Caco-2 (cell line): ENCODE measurements at regions not wholly inside any gene's neighbourhood (a gene's known extent, or its start where the extent isn't known, plus 50 kb on each side); places are given as distances from the start of the nearest gene placed in this dataset.
A peak's percentile ranks its signal among the peaks of the same experiment; 100 is the strongest.

Source experiments
- BruUV-seq: library from RNA; stranded (reverse); fragments of 400-500 nt; replicated peaks from 2 replicates; lab custom pipeline; 2021; lab: Mats Ljungman, UMichigan
- CTCF ChIA-PET: fragments of 300-600 bp; sonication (Branson Sonifier 250); formaldehyde crosslinking; loops from one replicate; lab custom pipeline; 2022; ENCODE audit warnings: antibody characterized with exemption; lab: Charles Lee
- POLR2A ChIA-PET: fragments of 300-600 bp; sonication (Branson Sonifier 250); formaldehyde crosslinking; loops from one replicate; lab custom pipeline; 2022; ENCODE audit warnings: antibody characterized with exemption; lab: Charles Lee
- DNase-seq, 2 experiments: peaks; one replicate each; pipeline versions ENCODE4 v3.0.0 to v3.0.0-alpha.2; 2020 to 2022
- H3K27me3 ChIP-seq: replicated peaks from 2 replicates; pipeline ENCODE4 v1.6.0; 2011; ENCODE audit warnings: low read length; ENCODE audit not compliant: control insufficient read depth, insufficient read depth
- H3K36me3 ChIP-seq: 2 replicates; pipeline ENCODE4 v1.5.1; 2011; ENCODE audit warnings: low read length; ENCODE audit not compliant: control insufficient read depth, insufficient read depth
- H3K4me1 ChIP-seq: fragments of 250-450 bp; sonication (Bioruptor Pico); 2 replicates; pipeline ENCODE4 v1.5.1; 2020; ENCODE audit warnings: mild to moderate bottlenecking
- H3K4me3 ChIP-seq: 2 replicates; pipeline ENCODE4 v1.5.1; 2011; ENCODE audit warnings: low read depth, mild to moderate bottlenecking, control low read depth, low read length
- H3K9me3 ChIP-seq: fragments of 250-450 bp; sonication (Bioruptor Pico); 2 replicates; pipeline ENCODE4 v1.5.1; 2020; ENCODE audit warnings: mild to moderate bottlenecking, moderate library complexity
- H3K27ac Mint-ChIP-seq: one replicate; pipeline ENCODE4 v1.8.0; 2022; ENCODE audit warnings: mixed read lengths; ENCODE audit not compliant: unreplicated experiment
- H3K27me3 Mint-ChIP-seq: one replicate; pipeline ENCODE4 v1.8.0; 2022; ENCODE audit warnings: mixed read lengths; ENCODE audit not compliant: insufficient read depth, unreplicated experiment
- H3K36me3 Mint-ChIP-seq: one replicate; pipeline ENCODE4 v1.8.0; 2022; ENCODE audit warnings: mild to moderate bottlenecking, mixed read lengths; ENCODE audit not compliant: insufficient read depth, unreplicated experiment
- H3K4me1 Mint-ChIP-seq: one replicate; pipeline ENCODE4 v1.8.0; 2022; ENCODE audit warnings: low read depth, mixed read lengths; ENCODE audit not compliant: unreplicated experiment
- H3K4me3 Mint-ChIP-seq: one replicate; pipeline ENCODE4 v1.8.0; 2022; ENCODE audit warnings: mild to moderate bottlenecking, moderate library complexity, mixed read lengths; ENCODE audit not compliant: unreplicated experiment
- H3K9me3 Mint-ChIP-seq: one replicate; pipeline ENCODE4 v1.8.0; 2022; ENCODE audit warnings: mixed read lengths; ENCODE audit not compliant: unreplicated experiment
- CTCF ChIP-seq, 2 experiments: fragments of 200-600 bp in 1 of 2; IDR thresholded peaks; 1 replicate in 1 of 2; 2 replicates in 1 of 2; pipeline versions ENCODE4 v1.5.1 to v1.8.0; 2011 to 2022; ENCODE audit warnings: antibody characterized with exemption in 1 of 2, control low read depth in 1 of 2, inconsistent platforms in 1 of 2, low read depth in 1 of 2, low read length in 1 of 2, mild to moderate bottlenecking in 1 of 2, moderate library complexity in 1 of 2; ENCODE audit not compliant: insufficient read depth in 1 of 2, severe bottlenecking in 1 of 2, unreplicated experiment in 1 of 2
- intact Hi-C: fragments of 100-400 bp; cut with micrococcal nuclease; formaldehyde crosslinking; loops from one replicate; pipeline ENCODE4 v1.10.0; 2022; ENCODE audit not compliant: unreplicated experiment

GRCh38 chr1:25061261-25061995 is 131.4 kb upstream of the RUNX3 start:
- POLR2A ChIA-PET, result no interaction called here
- no TSS peak for BruUV-seq
- H3K36me3 ChIP-seq, result no peaks in the 10 kb centered on the region
- no peak overlapping the region for H3K4me3 ChIP-seq
- Mint-ChIP-seq H3K4me3 (no peak overlapping the region), H3K9me3 (no peaks in the 10 kb centered on the region), H3K27ac (peak overlapping the region; percentile 10), H3K36me3 (no peaks in the 10 kb centered on the region), H3K4me1 (no peaks in the 10 kb centered on the region), H3K27me3 (no peaks in the 10 kb centered on the region)
- TF ChIP-seq CTCF (IDR thresholded peaks at IDR 0.05; ENCODE audit: insufficient read depth in 1 of 2, low read depth in 1 of 2, low read length in 1 of 2, severe bottlenecking in 1 of 2, unreplicated experiment in 1 of 2), result no peak
- no peaks in the 10 kb centered on the region for H3K4me1 ChIP-seq
- H3K27me3 ChIP-seq, result no peaks in the 10 kb centered on the region
- no peaks in the 10 kb centered on the region for H3K9me3 ChIP-seq
- intact Hi-C loops, result no loop called here
- no peak for DNase-seq
- CTCF ChIA-PET, result no interaction called here

GRCh38 chr1:25057188-25057587 is 127.1 kb upstream of the RUNX3 start:
- CTCF ChIA-PET, result no interaction called here
- H3K9me3 ChIP-seq, result no peaks in the 10 kb centered on the region
- H3K27me3 Mint-ChIP-seq, result peaks cover 15% of the 10 kb centered on the region
- H3K4me1 ChIP-seq, result no peaks in the 10 kb centered on the region
- intact Hi-C loops, result no loop called here
- no peak overlapping the region for H3K4me3 Mint-ChIP-seq
- no peak for DNase-seq
- no peak overlapping the region for H3K4me3 ChIP-seq
- H3K27ac Mint-ChIP-seq, result no peak overlapping the region
- H3K27me3 ChIP-seq, result no peaks in the 10 kb centered on the region
- TF ChIP-seq CTCF (IDR thresholded peaks at IDR 0.05; ENCODE audit: insufficient read depth in 1 of 2, low read depth in 1 of 2, low read length in 1 of 2, severe bottlenecking in 1 of 2, unreplicated experiment in 1 of 2), result no peak
- H3K4me1 Mint-ChIP-seq, result no peaks in the 10 kb centered on the region
- no TSS peak for BruUV-seq
- H3K36me3 ChIP-seq, result no peaks in the 10 kb centered on the region
- H3K36me3 Mint-ChIP-seq, result no peaks in the 10 kb centered on the region
- H3K9me3 Mint-ChIP-seq, result no peaks in the 10 kb centered on the region
- POLR2A ChIA-PET, result no interaction called here

DNA sequence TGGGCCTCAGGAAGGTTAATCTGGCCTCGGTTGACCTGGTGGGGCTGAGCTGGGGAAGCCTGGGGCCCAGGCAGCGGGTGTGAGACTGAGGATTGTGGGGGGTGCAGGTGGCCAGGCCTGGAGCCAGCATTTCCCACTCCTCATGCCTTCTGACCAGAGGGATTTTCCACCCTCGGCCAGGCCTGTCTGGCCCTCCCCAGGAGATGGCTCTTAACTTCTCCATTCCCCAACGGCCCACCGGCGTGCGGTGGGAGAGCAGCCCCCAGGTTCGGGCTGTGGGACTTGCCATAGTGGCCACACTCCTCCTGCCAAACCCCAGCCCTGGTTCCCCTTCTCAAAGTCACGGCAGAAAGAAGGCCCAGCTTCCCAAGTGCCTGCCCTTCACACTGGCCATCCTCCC is 126.5 kb upstream of the RUNX3 start:
- no peak for DNase-seq
- TF ChIP-seq CTCF (IDR thresholded peaks at IDR 0.05; ENCODE audit: insufficient read depth in 1 of 2, low read depth in 1 of 2, low read length in 1 of 2, severe bottlenecking in 1 of 2, unreplicated experiment in 1 of 2), result no peak
- Histone ChIP-seq H3K4me3 (no peak overlapping the region), H3K36me3 (no peaks in the 10 kb centered on the region), H3K27me3 (no peaks in the 10 kb centered on the region), H3K4me1 (no peaks in the 10 kb centered on the region), H3K9me3 (no peaks in the 10 kb centered on the region)
- Mint-ChIP-seq H3K4me3 (no peak overlapping the region), H3K36me3 (no peaks in the 10 kb centered on the region), H3K27ac (no peak overlapping the region), H3K9me3 (no peaks in the 10 kb centered on the region), H3K4me1 (no peaks in the 10 kb centered on the region), H3K27me3 (peaks cover 17% of the 10 kb centered on the region)
- BruUV-seq, result no TSS peak
- intact Hi-C loops, result no loop called here
- POLR2A ChIA-PET, result no interaction called here
- CTCF ChIA-PET, result no interaction called here
